ENCODE measurements at regions not wholly inside any gene's neighbourhood (a gene's known extent, or its start where the extent isn't known, plus 50 kb on each side); places are given as distances from the start of the nearest gene placed in this dataset.
"Not testable (repeated sequence)": the region's sequence is repeated elsewhere in the genome, so short reads cannot be mapped to it uniquely, and the experiment has no call there.

GRCh38 chr20:51272401-51272800 is 249.5 kb upstream of the KCNG1 start:
- Mint-ChIP-seq H3K9me3 (no peaks in the 10 kb centered on the region), H3K27me3 (ENCODE audit: insufficient read depth) (peaks cover 7% of the 10 kb centered on the region), H3K36me3 (ENCODE audit: low read depth) (no peaks in the 10 kb centered on the region), H3K4me3 (no peak overlapping the region), H3K4me1 (ENCODE audit: low read depth) (no peaks in the 10 kb centered on the region), H3K27ac (no peak overlapping the region)
- no peak for DNase-seq (ENCODE audit: low spot score)
- intact Hi-C loops (cut with micrococcal nuclease) = no loop called here

- H3K4me1 Mint-ChIP-seq (ENCODE audit: low read depth) = no peaks in the 10 kb centered on the region
- no peaks in the 10 kb centered on the region for H3K36me3 Mint-ChIP-seq (ENCODE audit: low read depth)
- no peak overlapping the region for H3K27ac Mint-ChIP-seq
- intact Hi-C loops (cut with micrococcal nuclease) = no loop called here
- DNase-seq (ENCODE audit: low spot score) = no peak
- no peaks in the 10 kb centered on the region for H3K9me3 Mint-ChIP-seq
- H3K4me3 Mint-ChIP-seq = no peak overlapping the region
- peaks cover 7% of the 10 kb centered on the region for H3K27me3 Mint-ChIP-seq (ENCODE audit: insufficient read depth)
These were observed 249.0 kb upstream of the KCNG1 start for GRCh38 chr20:51271931-51272330.

DNA sequence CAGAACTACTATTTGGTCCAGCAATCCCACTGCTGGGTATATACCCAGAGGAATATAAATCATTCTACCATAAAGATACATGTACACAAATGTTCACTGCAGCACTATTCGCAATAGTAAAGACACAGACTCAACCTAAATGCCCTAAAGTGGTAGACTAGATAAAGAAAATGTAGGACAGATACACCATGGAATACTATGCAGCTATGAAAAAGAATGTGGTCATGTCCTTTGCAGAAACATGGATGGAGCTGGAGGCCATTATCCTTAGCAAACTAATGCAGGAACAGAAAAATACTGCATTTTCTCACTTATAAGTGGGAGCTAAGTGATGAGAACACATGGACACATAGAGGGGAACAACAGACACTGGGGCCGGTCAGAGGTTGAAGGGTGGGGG is 248.4 kb upstream of the KCNG1 start:
- DNase-seq (ENCODE audit: low spot score); H3K36me3 Mint-ChIP-seq (ENCODE audit: low read depth); H3K4me1 Mint-ChIP-seq (ENCODE audit: low read depth); H3K27me3 Mint-ChIP-seq (ENCODE audit: insufficient read depth); H3K9me3 Mint-ChIP-seq; intact Hi-C loops (cut with micrococcal nuclease); H3K4me3 Mint-ChIP-seq; H3K27ac Mint-ChIP-seq: not testable (repeated sequence)

- intact Hi-C loops (cut with micrococcal nuclease) = no loop called here
- no peaks in the 10 kb centered on the region for H3K4me1 Mint-ChIP-seq (ENCODE audit: low read depth)
- H3K27ac Mint-ChIP-seq = no peak overlapping the region
- H3K4me3 Mint-ChIP-seq = no peak overlapping the region
- H3K36me3 Mint-ChIP-seq (ENCODE audit: low read depth) = no peaks in the 10 kb centered on the region
- H3K27me3 Mint-ChIP-seq (ENCODE audit: insufficient read depth) = peaks cover 5% of the 10 kb centered on the region
- peaks cover 4% of the 10 kb centered on the region for H3K9me3 Mint-ChIP-seq
- no peak for DNase-seq (ENCODE audit: low spot score)
These were observed 246.8 kb upstream of the KCNG1 start for GRCh38 chr20:51269671-51270070.

DNA sequence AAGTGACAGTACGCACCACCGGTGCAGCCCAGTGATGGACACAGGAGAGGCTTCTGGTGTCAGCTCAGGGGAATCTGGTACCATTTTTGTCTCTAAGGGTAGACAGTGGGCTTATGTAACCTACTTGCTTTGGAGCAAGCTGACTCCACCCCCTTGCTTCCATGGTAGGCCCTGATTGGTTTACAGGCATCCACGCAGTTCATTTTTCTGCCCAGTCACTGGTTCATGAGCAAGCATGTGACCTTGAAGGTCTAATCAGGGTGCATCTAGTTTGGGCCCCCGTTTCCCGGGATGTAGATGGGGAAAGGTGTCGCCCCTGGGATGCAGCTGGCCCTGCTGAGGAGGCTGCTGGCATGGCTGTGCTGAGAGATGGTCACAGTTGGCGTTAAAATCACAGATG is 244.8 kb upstream of the KCNG1 start:
- H3K27ac Mint-ChIP-seq = no peak overlapping the region
- peaks cover 4% of the 10 kb centered on the region for H3K9me3 Mint-ChIP-seq
- no peak for DNase-seq (ENCODE audit: low spot score)
- no peaks in the 10 kb centered on the region for H3K4me1 Mint-ChIP-seq (ENCODE audit: low read depth)
- no peak overlapping the region for H3K4me3 Mint-ChIP-seq
- intact Hi-C loops (cut with micrococcal nuclease) = no loop called here
- H3K36me3 Mint-ChIP-seq (ENCODE audit: low read depth) = no peaks in the 10 kb centered on the region
- H3K27me3 Mint-ChIP-seq (ENCODE audit: insufficient read depth) = peaks cover 7% of the 10 kb centered on the region

DNA sequence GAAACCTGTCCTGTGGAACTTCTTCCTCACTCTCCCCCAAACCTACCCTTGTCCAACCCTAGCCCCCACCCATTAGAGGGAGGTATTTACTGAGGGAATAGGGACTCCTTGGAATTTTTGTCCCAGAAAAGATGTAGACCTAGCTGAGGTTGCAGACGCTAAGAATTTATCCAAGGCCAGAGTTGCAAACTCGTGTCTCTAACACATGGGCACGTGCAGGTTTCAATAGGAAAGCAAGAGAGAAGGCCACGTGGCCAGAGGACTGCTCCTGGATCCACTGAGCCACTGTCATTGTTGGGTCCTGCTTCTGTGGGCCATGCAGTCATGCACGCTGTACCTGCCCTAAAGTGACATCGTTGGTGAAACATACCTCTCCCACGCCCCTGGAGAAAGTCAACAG is 243.4 kb upstream of the KCNG1 start:
- Mint-ChIP-seq H3K9me3 (peaks cover 4% of the 10 kb centered on the region), H3K4me3 (no peak overlapping the region)
- DNase-seq (ENCODE audit: low spot score) = no peak

GRCh38 chr20:51265361-51265760 is 242.5 kb upstream of the KCNG1 start:
- intact Hi-C loops (cut with micrococcal nuclease) = no loop called here
- Mint-ChIP-seq H3K4me1 (ENCODE audit: low read depth) (no peaks in the 10 kb centered on the region), H3K4me3 (no peak overlapping the region), H3K36me3 (ENCODE audit: low read depth) (no peaks in the 10 kb centered on the region), H3K27ac (no peak overlapping the region), H3K27me3 (ENCODE audit: insufficient read depth) (peaks cover 7% of the 10 kb centered on the region), H3K9me3 (peaks cover 4% of the 10 kb centered on the region)
- no peak for DNase-seq (ENCODE audit: low spot score)

More for the DNA sequence above, 243.4 kb upstream of the KCNG1 start:
- H3K4me1 Mint-ChIP-seq (ENCODE audit: low read depth) = no peaks in the 10 kb centered on the region
- no peaks in the 10 kb centered on the region for H3K36me3 Mint-ChIP-seq (ENCODE audit: low read depth)
- intact Hi-C loops (cut with micrococcal nuclease) = no loop called here
- H3K27ac Mint-ChIP-seq = no peak overlapping the region
- peaks cover 7% of the 10 kb centered on the region for H3K27me3 Mint-ChIP-seq (ENCODE audit: insufficient read depth)

- H3K9me3 Mint-ChIP-seq = peaks cover 4% of the 10 kb centered on the region
- no peaks in the 10 kb centered on the region for H3K4me1 Mint-ChIP-seq (ENCODE audit: low read depth)
- peaks cover 9% of the 10 kb centered on the region for H3K27me3 Mint-ChIP-seq (ENCODE audit: insufficient read depth)
- DNase-seq (ENCODE audit: low spot score) = no peak
- no peak overlapping the region for H3K27ac Mint-ChIP-seq
- no peaks in the 10 kb centered on the region for H3K36me3 Mint-ChIP-seq (ENCODE audit: low read depth)
- H3K4me3 Mint-ChIP-seq = no peak overlapping the region
- intact Hi-C loops (cut with micrococcal nuclease) = no loop called here
These were observed 239.3 kb upstream of the KCNG1 start for GRCh38 chr20:51262240-51262639.

DNA sequence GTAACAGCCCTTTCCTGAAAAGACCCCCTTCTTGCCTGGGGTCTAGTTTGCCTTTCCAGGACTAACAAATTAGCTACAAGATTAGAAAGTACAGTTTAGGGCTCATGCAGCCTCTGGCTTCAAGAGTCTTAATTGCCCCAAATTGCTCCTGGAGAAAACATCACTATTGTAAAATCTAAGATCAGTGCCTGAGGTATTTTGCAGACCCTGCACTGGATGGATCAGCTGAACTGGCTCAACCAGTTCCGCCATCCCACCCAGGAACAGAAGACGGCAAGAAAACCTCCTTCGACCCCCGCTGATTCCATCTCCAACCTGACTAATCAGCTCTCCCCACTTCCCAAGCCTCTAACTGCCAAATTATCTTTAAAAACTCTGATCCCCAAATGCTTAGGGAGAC is 236.5 kb upstream of the KCNG1 start:
- Mint-ChIP-seq H3K4me3 (no peak overlapping the region), H3K36me3 (ENCODE audit: low read depth) (no peaks in the 10 kb centered on the region), H3K27ac (no peak overlapping the region), H3K9me3 (no peaks in the 10 kb centered on the region), H3K27me3 (ENCODE audit: insufficient read depth) (peaks cover 9% of the 10 kb centered on the region), H3K4me1 (ENCODE audit: low read depth) (no peaks in the 10 kb centered on the region)
- DNase-seq (ENCODE audit: low spot score) = no peak
- intact Hi-C loops (cut with micrococcal nuclease) = no loop called here

DNA sequence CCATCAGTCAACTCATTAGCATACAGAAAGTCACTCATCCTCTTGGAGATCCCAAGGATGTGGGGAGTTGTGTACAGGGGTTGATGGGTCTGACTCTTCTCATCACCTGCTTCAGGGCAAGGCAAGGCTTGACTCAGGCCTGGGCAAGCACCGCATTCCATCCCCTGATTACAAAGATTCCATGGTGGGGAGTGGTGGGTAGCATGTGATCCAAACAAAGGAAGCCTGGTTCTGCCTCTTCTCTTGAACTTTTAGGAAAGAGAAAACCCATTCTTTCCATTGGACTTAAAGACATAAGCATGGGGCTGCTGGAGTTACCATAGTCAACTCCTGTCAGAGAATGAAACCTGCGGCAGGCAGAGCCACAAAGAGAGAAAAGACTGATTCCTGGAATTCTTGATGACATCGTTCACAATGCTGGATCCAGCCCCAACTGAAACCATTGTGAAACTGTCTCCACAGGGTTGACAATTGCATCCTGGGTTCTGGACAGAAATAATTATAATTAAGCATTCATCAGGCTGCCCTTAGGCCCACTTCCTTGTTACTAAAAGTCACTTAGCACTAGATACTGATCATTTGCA is 235.8 kb upstream of the KCNG1 start:
- Mint-ChIP-seq H3K9me3 (no peaks in the 10 kb centered on the region), H3K27me3 (ENCODE audit: insufficient read depth) (peaks cover 10% of the 10 kb centered on the region), H3K36me3 (ENCODE audit: low read depth) (no peaks in the 10 kb centered on the region), H3K4me1 (ENCODE audit: low read depth) (no peaks in the 10 kb centered on the region), H3K27ac (no peak overlapping the region), H3K4me3 (no peak overlapping the region)
- no peak for DNase-seq (ENCODE audit: low spot score)
- intact Hi-C loops (cut with micrococcal nuclease) = no loop called here

DNA sequence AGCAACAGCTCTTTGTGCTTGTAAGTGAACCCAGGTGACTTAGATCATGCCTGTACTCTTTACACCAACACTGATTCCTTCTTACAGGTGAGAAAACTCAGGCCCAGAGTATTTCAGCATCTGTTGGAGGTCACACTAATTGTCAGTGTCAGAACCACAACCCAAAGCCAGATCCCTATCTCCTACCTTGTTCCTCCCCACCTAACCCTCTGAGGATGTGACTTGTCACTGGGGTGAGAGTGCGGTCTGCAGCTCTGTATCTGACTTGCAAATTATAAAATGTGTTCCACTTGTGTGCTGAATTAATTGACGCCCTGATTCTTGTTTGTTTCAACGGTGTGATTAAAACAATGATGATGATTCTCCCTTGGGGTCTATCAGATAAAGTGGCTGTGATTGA is 232.5 kb upstream of the KCNG1 start:
- no peak overlapping the region for H3K4me3 Mint-ChIP-seq
- no peak for DNase-seq (ENCODE audit: low spot score)
- H3K27ac Mint-ChIP-seq = no peak overlapping the region
- no peaks in the 10 kb centered on the region for H3K9me3 Mint-ChIP-seq
- H3K27me3 Mint-ChIP-seq (ENCODE audit: insufficient read depth) = peaks cover 10% of the 10 kb centered on the region
- H3K4me1 Mint-ChIP-seq (ENCODE audit: low read depth) = no peaks in the 10 kb centered on the region
- H3K36me3 Mint-ChIP-seq (ENCODE audit: low read depth) = no peaks in the 10 kb centered on the region
- intact Hi-C loops (cut with micrococcal nuclease) = no loop called here

GRCh38 chr20:51253280-51253679 is 230.4 kb upstream of the KCNG1 start:
- intact Hi-C loops (cut with micrococcal nuclease) = no loop called here
- H3K27me3 Mint-ChIP-seq (ENCODE audit: insufficient read depth) = peaks cover 10% of the 10 kb centered on the region
- no peaks in the 10 kb centered on the region for H3K9me3 Mint-ChIP-seq
- H3K36me3 Mint-ChIP-seq (ENCODE audit: low read depth) = no peaks in the 10 kb centered on the region
- no peak overlapping the region for H3K4me3 Mint-ChIP-seq
- no peak for DNase-seq (ENCODE audit: low spot score)
- H3K4me1 Mint-ChIP-seq (ENCODE audit: low read depth) = no peaks in the 10 kb centered on the region
- no peak overlapping the region for H3K27ac Mint-ChIP-seq

DNA sequence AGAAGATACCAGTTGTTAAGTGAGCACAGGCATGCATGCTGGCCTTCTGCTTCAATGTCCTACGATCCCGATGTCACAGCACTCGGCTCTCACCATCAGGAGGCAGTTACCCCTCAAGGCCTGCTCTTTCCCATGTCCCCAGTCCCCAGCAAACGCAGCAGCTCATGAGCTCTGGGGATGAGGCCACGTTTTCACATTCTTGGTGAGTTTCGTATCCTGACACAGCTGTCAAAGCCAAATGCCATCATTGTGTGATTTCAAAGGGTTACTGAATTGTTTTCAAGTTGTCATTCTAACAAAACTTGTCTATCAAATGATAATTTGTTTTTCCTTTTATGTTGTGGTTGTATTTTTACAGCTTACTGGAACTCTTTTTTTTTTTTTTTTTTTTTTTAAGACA is 226.9 kb upstream of the KCNG1 start:
- H3K4me1 Mint-ChIP-seq (ENCODE audit: low read depth) = no peaks in the 10 kb centered on the region
- no peak for DNase-seq (ENCODE audit: low spot score)
- H3K27ac Mint-ChIP-seq = no peak overlapping the region
- intact Hi-C loops (cut with micrococcal nuclease) = no loop called here
- no peaks in the 10 kb centered on the region for H3K36me3 Mint-ChIP-seq (ENCODE audit: low read depth)
- peaks cover 10% of the 10 kb centered on the region for H3K27me3 Mint-ChIP-seq (ENCODE audit: insufficient read depth)
- H3K4me3 Mint-ChIP-seq = no peak overlapping the region
- H3K9me3 Mint-ChIP-seq = no peaks in the 10 kb centered on the region

GRCh38 chr20:51249215-51249614 is 226.3 kb upstream of the KCNG1 start:
- intact Hi-C loops (cut with micrococcal nuclease) = no loop called here
- Mint-ChIP-seq H3K27me3 (ENCODE audit: insufficient read depth) (peaks cover 10% of the 10 kb centered on the region), H3K36me3 (ENCODE audit: low read depth) (no peaks in the 10 kb centered on the region)

More at GRCh38 chr20:51249215-51249614, 226.3 kb upstream of the KCNG1 start:
- Mint-ChIP-seq H3K4me3 (no peak overlapping the region), H3K4me1 (ENCODE audit: low read depth) (no peaks in the 10 kb centered on the region), H3K27ac (no peak overlapping the region), H3K9me3 (no peaks in the 10 kb centered on the region)
- DNase-seq (ENCODE audit: low spot score) = no peak
